Kidney epithelial cell (primary cell): ENCODE measurements at regions not wholly inside any gene's neighbourhood (a gene's known extent, or its start where the extent isn't known, plus 50 kb on each side); places are given as distances from the start of the nearest gene placed in this dataset.

ENCODE experiments used
- DNase-seq: peaks from one replicate; pipeline ENCODE4 v3.0.0-alpha.2; 2010; ENCODE audit warnings: low read depth
- H3K27me3 ChIP-seq: 2 replicates; pipeline ENCODE4 v1.6.0; 2011; ENCODE audit warnings: low read length; ENCODE audit not compliant: control insufficient read depth, insufficient read depth
- H3K36me3 ChIP-seq: 2 replicates; pipeline ENCODE4 v1.5.1; 2011; ENCODE audit warnings: low read length; ENCODE audit not compliant: control insufficient read depth, insufficient read depth
- H3K4me3 ChIP-seq: 2 replicates; pipeline ENCODE4 v1.5.1; 2011; ENCODE audit warnings: low read depth, mild to moderate bottlenecking, control low read depth, low read length
- CTCF ChIP-seq: IDR thresholded peaks from 2 replicates; pipeline ENCODE4 v1.5.1; 2011; ENCODE audit warnings: mild to moderate bottlenecking, moderate library complexity, low read length, control low read depth, inconsistent platforms; ENCODE audit not compliant: insufficient read depth, poor library complexity, severe bottlenecking

GRCh38 chr6:137772541-137773250, 94.4 kb upstream of the TNFAIP3 start:
- TF ChIP-seq CTCF: no peak
- DNase-seq: no peak
- no peaks in the 10 kb centered on the region for H3K27me3 ChIP-seq
- peaks cover 1% of the 10 kb centered on the region for H3K36me3 ChIP-seq
- H3K4me3 ChIP-seq: no peak overlapping the region

DNA sequence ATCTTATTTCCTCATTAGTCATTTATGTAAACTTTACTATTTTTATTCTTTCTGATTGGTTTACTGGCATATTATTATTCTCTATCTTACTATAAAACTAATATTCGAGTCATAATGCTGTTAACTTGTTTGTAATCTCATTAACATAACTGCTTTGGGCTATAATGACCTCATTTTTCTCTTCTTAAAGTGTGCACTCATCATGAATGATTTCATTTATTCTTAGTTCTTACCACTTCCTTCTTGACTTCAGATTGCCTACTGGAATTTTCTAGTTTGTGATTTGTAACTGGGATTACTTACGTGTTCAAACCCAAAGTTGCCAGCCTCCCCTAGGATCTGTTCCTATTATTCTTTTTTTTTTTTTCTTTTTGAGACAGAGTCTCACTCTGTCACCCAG, 91.8 kb upstream of the TNFAIP3 start:
- no peaks in the 10 kb centered on the region for H3K27me3 ChIP-seq
- DNase-seq: no peak
- no peaks in the 10 kb centered on the region for H3K36me3 ChIP-seq
- no peak for TF ChIP-seq CTCF
- H3K4me3 ChIP-seq: no peak overlapping the region

DNA sequence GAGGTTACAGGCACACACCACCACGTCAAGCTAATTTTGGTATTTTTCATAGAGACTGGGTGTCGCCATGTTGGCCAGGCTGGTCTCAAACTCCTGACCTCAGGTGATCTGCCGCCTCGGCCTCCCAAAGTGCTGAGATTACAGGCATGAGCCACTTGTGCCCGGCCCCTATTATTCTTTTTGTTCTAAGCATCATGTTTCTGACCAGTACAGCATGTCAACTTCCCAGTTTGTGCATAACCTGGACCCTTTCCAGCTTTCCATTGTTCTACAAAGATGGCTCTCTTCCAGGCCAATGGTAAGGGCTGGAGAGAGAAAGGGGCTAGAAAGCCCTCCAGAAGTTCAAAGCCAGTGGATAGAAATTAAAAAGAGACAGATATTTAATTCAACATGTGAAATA, 91.3 kb upstream of the TNFAIP3 start:
- DNase-seq: no peak
- TF ChIP-seq CTCF: no peak
- Histone ChIP-seq H3K4me3 (no peak overlapping the region), H3K36me3 (no peaks in the 10 kb centered on the region), H3K27me3 (no peaks in the 10 kb centered on the region)

- no peak overlapping the region for H3K4me3 ChIP-seq
- no peak for TF ChIP-seq CTCF
- H3K36me3 ChIP-seq: no peaks in the 10 kb centered on the region
- no peak for DNase-seq
- H3K27me3 ChIP-seq: no peaks in the 10 kb centered on the region
Observed at GRCh38 chr6:137776256-137776655, 90.8 kb upstream of the TNFAIP3 start.

GRCh38 chr6:137776786-137777686, 90.0 kb upstream of the TNFAIP3 start:
- Histone ChIP-seq H3K27me3 (no peaks in the 10 kb centered on the region), H3K36me3 (no peaks in the 10 kb centered on the region), H3K4me3 (no peak overlapping the region)
- DNase-seq: no peak
- TF ChIP-seq CTCF: no peak
